ENCODE measurements at regions not wholly inside any gene's neighbourhood (a gene's known extent, or its start where the extent isn't known, plus 50 kb on each side); places are given as distances from the start of the nearest gene placed in this dataset.

DNA sequence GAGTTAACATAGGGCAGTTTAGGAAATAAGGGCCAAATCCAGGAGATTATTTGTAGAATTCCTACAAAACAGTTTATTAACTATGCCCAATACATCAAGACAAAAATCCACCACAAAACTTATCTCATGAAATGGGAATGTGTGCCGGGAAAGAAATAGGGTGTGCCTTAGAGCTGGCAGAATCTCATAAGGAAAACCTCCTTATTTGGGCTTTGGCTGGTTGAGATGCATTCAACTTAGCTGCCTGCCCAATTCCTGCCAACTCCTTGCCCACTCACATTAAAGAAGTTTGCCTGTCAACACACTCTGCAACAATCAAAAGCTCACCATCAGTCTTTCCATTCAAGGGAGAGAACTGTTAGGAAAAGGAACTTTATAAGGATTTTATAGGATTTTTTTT lies 500.6 kb downstream of the SATB2 start:
- Histone ChIP-seq H3K9me3 (no peaks in the 10 kb centered on the region), H2AFZ (ENCODE audit: low read depth) (no peak overlapping the region), H4K20me1 (ENCODE audit: insufficient read depth) (no peaks in the 10 kb centered on the region), H3K4me1 (ENCODE audit: control insufficient read depth in 1 of 2, insufficient read depth in 2 of 2, low read depth in 1 of 2, low read length in 1 of 2) (no peaks in the 10 kb centered on the region), H3K27ac (ENCODE audit: low read depth in 2 of 2, low read length in 1 of 2) (no peak overlapping the region), H3F3A (replicated peaks; ENCODE audit: insufficient read depth) (no peaks in the 10 kb centered on the region), H3K27me3 (ENCODE audit: insufficient read depth) (no peaks in the 10 kb centered on the region), H3K9ac (no peak overlapping the region), H3K4me2 (no peak overlapping the region), H3K9me2 (no peaks in the 10 kb centered on the region), H3K4me3 (ENCODE audit: low read depth in 2 of 2, low read length in 1 of 2) (no peak overlapping the region), H3K79me2 (ENCODE audit: insufficient read depth) (no peaks in the 10 kb centered on the region), H3K36me3 (replicated peaks in 1 of 2; ENCODE audit: control insufficient read depth in 1 of 2, insufficient read depth in 2 of 2, low read length in 1 of 2) (no peaks in the 10 kb centered on the region)
- TF ChIP-seq CHD2 (IDR thresholded peaks at IDR 0.05; ENCODE audit: low read length, partially characterized antibody) (no peak), RAD21 (IDR thresholded peaks at IDR 0.05; ENCODE audit: low read length) (no peak)
- TF ChIP-seq, protein P1, sequence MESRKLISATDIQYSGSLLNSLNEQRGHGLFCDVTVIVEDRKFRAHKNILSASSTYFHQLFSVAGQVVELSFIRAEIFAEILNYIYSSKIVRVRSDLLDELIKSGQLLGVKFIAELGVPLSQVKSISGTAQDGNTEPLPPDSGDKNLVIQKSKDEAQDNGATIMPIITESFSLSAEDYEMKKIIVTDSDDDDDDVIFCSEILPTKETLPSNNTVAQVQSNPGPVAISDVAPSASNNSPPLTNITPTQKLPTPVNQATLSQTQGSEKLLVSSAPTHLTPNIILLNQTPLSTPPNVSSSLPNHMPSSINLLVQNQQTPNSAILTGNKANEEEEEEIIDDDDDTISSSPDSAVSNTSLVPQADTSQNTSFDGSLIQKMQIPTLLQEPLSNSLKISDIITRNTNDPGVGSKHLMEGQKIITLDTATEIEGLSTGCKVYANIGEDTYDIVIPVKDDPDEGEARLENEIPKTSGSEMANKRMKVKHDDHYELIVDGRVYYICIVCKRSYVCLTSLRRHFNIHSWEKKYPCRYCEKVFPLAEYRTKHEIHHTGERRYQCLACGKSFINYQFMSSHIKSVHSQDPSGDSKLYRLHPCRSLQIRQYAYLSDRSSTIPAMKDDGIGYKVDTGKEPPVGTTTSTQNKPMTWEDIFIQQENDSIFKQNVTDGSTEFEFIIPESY (IDR thresholded peaks at IDR 0.05; ENCODE audit: borderline replicate concordance, low read depth), result no peak
- no peak for DNase-seq
- POLR2A ChIA-PET, result no interaction called here
- WGBS (ENCODE audit: low lambda C conversion rate), result 25% methylated on average over 1 of the region's 1 CpG
- CTCF ChIA-PET, result no interaction called here

DNA sequence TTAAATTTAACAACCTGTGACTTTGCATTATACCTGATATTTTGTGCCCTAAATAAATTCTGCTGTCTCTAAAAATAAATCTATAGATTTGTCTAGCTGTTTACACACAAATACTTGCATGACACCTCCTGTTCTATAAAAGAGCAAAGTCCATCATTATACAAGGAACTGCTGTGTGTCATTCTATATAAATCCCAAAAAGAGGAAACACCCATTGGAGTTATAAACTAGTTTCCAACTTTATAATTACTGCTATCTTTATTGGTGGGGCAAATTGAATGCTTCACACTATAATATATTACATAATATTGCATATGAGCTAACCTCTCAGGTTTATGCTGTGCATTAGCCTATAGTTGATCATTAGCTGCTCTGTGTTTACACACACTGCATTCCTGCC lies 504.4 kb downstream of the SATB2 start:
- H3K79me2 ChIP-seq (ENCODE audit: insufficient read depth), result no peaks in the 10 kb centered on the region
- H3K27ac ChIP-seq (ENCODE audit: low read depth in 2 of 2, low read length in 1 of 2), result no peak overlapping the region
- DNase-seq, result no peak
- ChIA-PET CTCF (no interaction called here), POLR2A (no interaction called here)
- no peaks in the 10 kb centered on the region for H3K36me3 ChIP-seq (replicated peaks in 1 of 2; ENCODE audit: control insufficient read depth in 1 of 2, insufficient read depth in 2 of 2, low read length in 1 of 2)
- TF ChIP-seq, protein P1 (IDR thresholded peaks at IDR 0.05; ENCODE audit: borderline replicate concordance, low read depth), result no peak
- TF ChIP-seq, protein P2, sequence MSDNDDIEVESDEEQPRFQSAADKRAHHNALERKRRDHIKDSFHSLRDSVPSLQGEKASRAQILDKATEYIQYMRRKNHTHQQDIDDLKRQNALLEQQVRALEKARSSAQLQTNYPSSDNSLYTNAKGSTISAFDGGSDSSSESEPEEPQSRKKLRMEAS (IDR thresholded peaks at IDR 0.05; ENCODE audit: low read depth), result no peak
- TF ChIP-seq RXRA (IDR thresholded peaks at IDR 0.05; ENCODE audit: borderline replicate concordance, low read depth) (no peak), FOXM1 (IDR thresholded peaks at IDR 0.05; ENCODE audit: low read depth) (no peak), EP300 (IDR thresholded peaks at IDR 0.05; ENCODE audit: borderline replicate concordance in 1 of 2, low read depth in 1 of 2, low read length in 1 of 2) (no peak), RFX5 (IDR thresholded peaks at IDR 0.05; ENCODE audit: low read length) (no peak)
- TF ChIP-seq, protein P3, sequence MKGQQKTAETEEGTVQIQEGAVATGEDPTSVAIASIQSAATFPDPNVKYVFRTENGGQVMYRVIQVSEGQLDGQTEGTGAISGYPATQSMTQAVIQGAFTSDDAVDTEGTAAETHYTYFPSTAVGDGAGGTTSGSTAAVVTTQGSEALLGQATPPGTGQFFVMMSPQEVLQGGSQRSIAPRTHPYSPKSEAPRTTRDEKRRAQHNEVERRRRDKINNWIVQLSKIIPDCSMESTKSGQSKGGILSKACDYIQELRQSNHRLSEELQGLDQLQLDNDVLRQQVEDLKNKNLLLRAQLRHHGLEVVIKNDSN (IDR thresholded peaks at IDR 0.05; ENCODE audit: borderline replicate concordance, low read depth), result no peak
- no peak overlapping the region for H3K4me3 ChIP-seq (ENCODE audit: low read depth in 2 of 2, low read length in 1 of 2)
- no peaks in the 10 kb centered on the region for H3K4me1 ChIP-seq (ENCODE audit: control insufficient read depth in 1 of 2, insufficient read depth in 2 of 2, low read depth in 1 of 2, low read length in 1 of 2)
- H3K9me3 ChIP-seq, result no peaks in the 10 kb centered on the region
- H3K9me2 ChIP-seq, result no peaks in the 10 kb centered on the region
- no peaks in the 10 kb centered on the region for H3F3A ChIP-seq (replicated peaks; ENCODE audit: insufficient read depth)
- no peak overlapping the region for H2AFZ ChIP-seq (ENCODE audit: low read depth)
- H3K4me2 ChIP-seq, result no peak overlapping the region
- H3K27me3 ChIP-seq (ENCODE audit: insufficient read depth), result no peaks in the 10 kb centered on the region
- no peaks in the 10 kb centered on the region for H4K20me1 ChIP-seq (ENCODE audit: insufficient read depth)
- no peak overlapping the region for H3K9ac ChIP-seq
